Activated CD4-positive, alpha-beta T cell treated with anti-CD3 and anti-CD28 coated beads, Interleukin-2, amount 50 U/mL, for 1 hour (primary cell): ENCODE measurements at regions not wholly inside any gene's neighbourhood (a gene's known extent, or its start where the extent isn't known, plus 50 kb on each side); places are given as distances from the start of the nearest gene placed in this dataset.

Experiments
- DNase-seq: peaks from one replicate; pipeline ENCODE4 v3.0.0-alpha.2; 2020

- DNase-seq = no peak
These were observed 293.5 kb upstream of the IGFBP3 start for GRCh38 chr7:46214526-46214925.

DNA sequence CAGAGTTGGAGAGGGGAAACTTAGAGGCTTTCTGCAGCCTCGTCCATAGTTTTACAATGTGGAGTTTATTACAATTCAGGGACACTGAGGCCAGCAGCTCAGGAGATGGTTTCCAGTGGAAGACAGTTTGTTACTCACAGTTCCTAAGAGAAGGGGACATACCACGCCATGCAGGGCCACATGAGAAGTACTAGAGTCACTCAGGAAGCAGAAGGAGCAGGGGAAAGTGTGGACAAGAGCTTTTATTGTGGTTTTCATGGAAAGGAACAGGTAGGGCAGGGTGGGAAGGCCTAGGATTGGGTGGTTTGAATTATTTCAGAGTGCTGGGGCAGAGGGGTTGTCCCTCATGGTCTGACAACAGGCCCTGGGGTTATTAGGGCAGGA lies 292.1 kb upstream of the IGFBP3 start:
- no peak for DNase-seq

- no peak for DNase-seq
These were observed 291.5 kb upstream of the IGFBP3 start for GRCh38 chr7:46212425-46213153.

- no peak for DNase-seq
These were observed 289.4 kb upstream of the IGFBP3 start for GRCh38 chr7:46210467-46210866.

DNA sequence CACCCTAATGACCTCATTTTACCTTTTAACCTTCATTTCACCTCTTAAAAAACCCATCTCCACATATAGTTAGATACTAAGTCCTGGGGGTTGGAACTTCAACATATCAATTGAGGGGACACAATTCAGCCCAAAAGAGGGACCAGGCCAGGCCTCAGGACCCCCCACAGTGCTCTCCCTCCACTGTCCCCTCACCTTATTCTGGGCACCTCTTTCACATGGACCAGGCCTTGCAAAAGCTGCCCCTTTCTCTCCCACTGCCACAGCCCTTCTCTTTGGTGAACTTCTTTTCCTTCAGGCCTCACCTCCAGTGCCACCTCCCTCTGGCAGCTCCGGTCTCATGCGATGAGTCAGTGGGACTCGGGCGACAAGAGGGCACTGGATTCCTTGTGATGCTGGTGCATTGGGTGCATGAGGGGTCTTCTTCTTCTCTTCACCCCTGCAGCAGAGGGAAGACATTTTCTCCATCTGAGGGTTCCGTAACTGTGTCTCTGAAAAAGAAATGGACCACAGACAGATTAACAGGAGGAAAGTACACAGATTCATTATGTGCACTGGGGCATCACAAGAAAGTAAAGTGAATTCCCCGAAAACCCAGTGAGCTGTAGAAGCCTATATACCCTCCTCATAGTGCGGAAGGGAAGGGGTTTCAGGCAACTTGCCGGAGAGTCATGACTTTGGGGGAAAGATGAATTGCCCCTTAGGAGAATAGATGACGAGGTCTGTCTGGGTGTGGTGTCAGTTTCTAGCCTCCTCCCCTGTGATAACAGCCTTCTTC lies 288.7 kb upstream of the IGFBP3 start:
- no peak for DNase-seq

GRCh38 chr7:46208635-46209525 lies 287.8 kb upstream of the IGFBP3 start:
- DNase-seq = no peak

- no peak for DNase-seq
These were observed 287.0 kb upstream of the IGFBP3 start for GRCh38 chr7:46207931-46208634.

DNA sequence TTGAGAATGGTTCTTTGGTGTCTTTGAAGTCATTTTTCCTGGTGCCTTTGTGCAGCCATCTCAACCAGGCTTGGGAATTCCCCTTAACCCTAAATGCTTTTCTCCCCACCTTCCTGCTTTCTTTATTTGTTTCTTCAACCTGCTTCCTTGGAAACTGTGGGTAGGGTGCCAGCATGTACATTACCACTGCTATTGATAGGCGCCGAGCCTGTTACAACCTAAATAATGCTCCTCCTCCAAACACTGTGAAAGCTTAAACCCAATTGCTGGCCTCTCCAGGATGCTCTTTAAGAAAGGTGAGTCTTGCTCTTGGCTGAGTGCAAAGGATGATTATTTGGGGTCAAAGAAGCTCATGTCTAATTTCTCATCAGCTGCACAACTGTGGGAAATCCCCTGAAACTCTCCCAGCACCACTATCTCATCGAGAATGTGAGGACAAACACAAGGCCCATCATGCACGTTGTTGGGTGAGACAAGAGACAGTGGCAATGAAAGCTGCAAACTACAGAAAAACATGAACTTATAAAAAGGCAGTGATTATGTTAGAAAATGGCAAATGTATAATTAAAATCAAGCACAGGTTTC lies 285.5 kb upstream of the IGFBP3 start:
- no peak for DNase-seq

- DNase-seq = no peak
These were observed 284.4 kb upstream of the IGFBP3 start for GRCh38 chr7:46205478-46205877.

- no peak for DNase-seq
These were observed 282.9 kb upstream of the IGFBP3 start for GRCh38 chr7:46203926-46204325.

DNA sequence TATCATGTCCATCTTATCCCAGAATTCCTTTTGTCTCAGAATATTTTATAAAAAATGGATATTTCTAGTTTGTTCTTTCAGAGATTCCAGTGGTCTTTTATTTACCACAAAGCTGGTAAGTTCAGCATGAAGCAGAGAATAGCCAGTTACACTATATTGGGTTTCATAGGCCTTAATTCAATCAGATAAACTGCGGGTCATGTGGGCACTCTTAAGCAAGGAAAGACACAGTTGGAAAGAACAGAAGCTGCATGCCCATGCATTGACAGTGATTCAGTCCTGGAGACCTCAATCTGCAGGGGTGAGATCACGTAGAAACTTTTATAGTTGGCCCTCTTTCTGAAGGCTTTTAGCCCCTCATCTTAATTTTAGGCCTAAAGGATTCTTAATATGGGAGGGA lies 281.3 kb upstream of the IGFBP3 start:
- DNase-seq = no peak

DNA sequence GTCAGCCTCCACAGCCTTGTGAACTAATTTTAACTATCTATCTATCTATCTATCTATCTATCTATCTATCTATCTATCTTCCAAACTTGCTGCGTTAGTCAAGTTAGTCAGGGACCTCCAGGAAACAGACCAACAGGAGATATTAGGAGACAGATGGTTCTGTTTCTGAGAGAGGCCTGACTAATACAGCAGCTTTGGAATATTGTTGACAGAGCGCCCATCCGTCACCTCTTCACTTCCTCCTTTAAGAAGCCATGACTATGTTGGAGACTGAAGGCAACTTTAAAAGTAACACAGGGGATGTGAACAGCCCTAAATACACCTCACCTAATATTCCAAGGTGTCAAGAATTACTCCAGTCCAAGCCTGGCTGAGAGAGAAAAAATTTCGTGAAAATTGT lies 280.9 kb upstream of the IGFBP3 start:
- DNase-seq = no peak

DNA sequence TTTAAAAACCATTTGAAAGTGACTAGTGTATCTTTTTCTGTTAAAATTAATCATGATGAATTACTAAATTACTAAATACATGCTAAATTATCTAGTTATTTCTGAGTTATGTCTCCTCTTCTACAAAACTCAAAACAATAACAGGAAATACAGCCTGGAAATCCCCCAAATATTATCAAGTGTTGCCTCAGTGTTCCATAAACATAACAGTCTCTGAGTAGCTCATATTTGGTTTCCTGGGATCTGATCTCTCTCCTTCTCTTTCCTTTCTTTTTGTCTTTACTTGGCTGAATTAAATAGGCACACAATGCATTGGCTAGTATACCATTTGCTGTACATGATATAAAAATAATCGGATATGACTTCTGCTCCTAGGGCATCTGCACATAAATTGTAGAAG lies 277.6 kb upstream of the IGFBP3 start:
- no peak for DNase-seq

GRCh38 chr7:46197785-46198540 lies 276.9 kb upstream of the IGFBP3 start:
- DNase-seq = no peak

GRCh38 chr7:46195934-46196333 lies 274.9 kb upstream of the IGFBP3 start:
- DNase-seq = no peak

GRCh38 chr7:46192271-46192670 lies 271.2 kb upstream of the IGFBP3 start:
- DNase-seq = no peak

- no peak for DNase-seq
These were observed 270.7 kb upstream of the IGFBP3 start for GRCh38 chr7:46191776-46192175.

- DNase-seq = no peak
These were observed 270.2 kb upstream of the IGFBP3 start for GRCh38 chr7:46191296-46191695.

GRCh38 chr7:46189255-46189790 lies 268.3 kb upstream of the IGFBP3 start:
- no peak for DNase-seq

- DNase-seq = no peak
These were observed 265.1 kb upstream of the IGFBP3 start for GRCh38 chr7:46186131-46186530.

DNA sequence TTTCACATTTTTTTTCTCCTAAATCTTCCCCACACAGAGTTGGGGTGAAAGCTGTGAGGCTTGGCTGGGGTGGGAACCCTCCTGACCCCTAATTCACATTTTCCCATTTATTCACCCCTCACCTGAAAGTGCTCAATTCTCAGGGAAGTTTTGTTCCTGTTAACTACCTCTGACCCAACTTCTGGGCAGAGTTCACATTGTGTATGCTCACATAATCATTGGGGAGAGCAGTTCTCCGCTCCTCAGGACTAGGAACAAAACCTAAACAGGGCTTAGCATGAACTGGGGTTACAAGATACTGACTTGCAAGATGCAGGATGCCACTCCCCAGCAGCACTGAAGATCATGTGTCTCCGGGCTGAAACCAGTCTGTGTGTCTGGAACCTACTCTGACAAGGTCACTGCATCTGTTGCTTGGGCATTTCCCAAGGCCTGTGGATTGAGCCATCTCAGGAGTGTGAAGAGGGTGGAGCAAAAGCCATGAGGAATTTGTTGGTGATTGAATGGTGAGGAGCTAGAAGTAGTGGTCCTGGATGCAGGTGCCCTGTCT lies 258.1 kb upstream of the IGFBP3 start:
- no peak for DNase-seq
